HUDEP-2 (cell line): ENCODE measurements at regions not wholly inside any gene's neighbourhood (a gene's known extent, or its start where the extent isn't known, plus 50 kb on each side); places are given as distances from the start of the nearest gene placed in this dataset.
"Not testable (repeated sequence)": the region's sequence is repeated elsewhere in the genome, so short reads cannot be mapped to it uniquely, and the experiment has no call there.

Experiments
- DNase-seq, 76 experiments: peaks; one replicate each; lab custom pipeline; 2025; ENCODE audit not compliant: unreplicated experiment in 76 of 76; lab: John Stamatoyannopoulos, UW

DNA sequence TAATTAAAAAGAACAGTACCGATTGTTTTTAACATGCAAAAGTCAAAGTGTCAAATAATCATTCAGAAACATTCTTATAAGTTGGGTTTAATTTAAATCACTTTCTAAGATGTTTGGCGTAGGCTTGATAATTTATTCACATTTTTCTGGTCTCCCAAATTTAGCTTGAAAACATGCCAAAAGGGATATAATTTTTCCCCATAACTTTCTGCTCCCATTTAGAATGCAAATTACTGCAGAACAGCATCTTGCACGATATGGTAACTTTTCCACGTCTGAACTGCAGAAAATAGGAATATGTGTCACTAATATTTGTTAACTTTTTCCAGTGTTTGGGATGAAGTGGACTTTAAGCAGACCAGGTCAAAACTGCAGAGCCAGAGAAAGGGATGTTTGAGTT is 1592.4 kb upstream of the SEL1L start:
- DNase-seq = no peak

DNA sequence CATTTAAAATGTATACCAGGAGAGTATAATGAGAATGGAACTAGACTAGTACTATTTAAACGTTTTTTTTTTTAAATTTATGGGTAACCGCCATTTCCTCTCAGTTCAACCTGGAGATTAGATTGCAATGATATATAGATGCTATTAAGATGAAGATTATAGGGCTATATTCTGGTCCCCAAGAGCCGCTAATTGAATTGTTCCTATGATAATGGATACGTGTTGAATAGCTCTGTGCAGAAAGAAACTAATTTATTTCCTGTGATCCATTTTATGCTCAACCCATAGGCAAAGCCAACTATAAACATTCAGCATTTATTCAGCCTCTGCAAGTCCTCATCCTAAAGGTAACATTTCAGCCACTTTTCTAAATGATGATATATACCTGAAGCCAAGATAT is 1595.1 kb upstream of the SEL1L start:
- no peak for DNase-seq

DNA sequence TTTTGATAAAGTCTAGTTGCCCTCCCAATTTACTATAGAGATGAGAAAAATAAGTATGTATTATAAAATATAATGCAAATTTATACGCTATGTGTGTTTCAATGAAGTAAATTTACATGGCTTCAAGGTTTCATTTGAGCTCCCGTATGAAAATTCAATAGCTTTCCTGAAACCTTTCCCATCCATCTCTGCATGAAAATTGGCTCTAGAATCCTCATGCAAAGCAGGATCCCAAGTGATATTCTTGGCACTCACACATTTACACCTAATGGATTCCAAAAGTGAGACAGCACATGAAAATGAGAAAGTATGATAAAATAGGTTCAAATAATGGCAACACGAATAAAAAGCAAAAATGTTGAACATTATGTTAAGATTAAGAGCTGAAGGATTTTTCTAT is 1595.8 kb upstream of the SEL1L start:
- no peak for DNase-seq

DNA sequence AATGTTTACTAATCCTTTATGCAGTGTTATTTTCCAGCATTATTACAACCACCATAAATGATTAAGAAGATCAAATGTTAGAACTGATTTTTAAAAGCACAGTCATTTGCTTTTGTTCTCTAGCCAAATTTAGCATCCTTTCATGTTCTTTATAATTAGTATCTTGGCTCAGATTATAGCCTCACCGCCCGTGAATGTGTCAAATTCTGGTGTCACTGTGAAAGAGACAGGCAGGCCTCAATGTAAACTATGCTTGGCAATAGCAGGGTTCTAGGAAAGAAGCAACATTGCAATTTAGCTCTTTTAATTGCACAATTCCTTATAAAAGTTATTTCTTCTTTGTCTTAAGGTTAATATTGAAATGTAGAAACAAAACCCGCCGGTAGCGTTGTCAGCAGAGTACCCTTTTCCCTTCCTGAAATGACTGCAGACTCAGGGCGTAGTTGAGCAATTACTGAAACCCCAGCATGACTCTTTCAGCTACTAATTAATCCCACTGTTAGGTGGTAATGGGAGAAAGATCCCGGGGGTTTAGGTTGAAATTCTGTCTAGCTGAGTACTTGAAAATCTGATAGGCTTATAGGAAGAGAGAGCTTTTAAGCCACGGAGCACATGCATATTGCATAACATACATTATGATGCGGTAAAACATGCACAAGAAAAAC is 1600.5 kb upstream of the SEL1L start:
- DNase-seq = no peak

DNA sequence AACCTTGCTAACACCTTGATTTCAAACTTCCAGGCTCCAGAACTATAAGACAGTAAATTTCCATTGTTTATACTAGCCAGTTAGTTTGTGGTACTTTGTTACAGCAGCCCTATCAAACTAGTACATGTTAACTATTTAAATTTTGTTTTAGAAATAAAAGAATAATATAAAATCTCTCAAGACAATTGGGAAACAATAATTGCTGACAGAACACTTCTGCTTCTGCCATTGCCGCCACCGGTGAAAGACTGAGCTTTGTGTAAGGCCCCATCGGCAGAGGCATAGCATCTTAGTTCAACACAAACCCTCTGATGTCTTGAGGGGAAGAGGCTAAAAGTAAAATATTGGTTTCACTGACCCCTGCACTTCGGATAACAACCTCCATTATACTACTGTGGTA is 1607.1 kb upstream of the SEL1L start:
- no peak for DNase-seq

DNA sequence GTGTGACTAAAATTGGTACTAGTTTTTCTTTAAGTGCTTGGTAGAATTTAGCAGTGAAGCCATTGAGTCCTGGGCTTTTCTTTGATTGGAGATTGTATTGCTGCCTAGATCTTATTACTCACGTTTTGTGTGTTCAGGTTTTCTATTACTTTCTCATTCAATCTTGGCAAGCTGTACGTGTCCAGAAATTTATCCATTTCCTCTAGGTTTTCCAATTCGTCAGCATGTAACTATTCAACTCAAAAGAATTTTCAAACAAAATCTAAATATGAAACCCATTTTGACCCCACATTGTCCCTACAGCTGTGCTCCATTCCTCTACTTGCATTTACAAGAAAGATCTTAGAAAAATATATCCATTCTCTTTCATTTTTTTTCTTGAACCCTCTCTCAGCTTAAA is 1613.4 kb upstream of the SEL1L start:
- no peak for DNase-seq

DNA sequence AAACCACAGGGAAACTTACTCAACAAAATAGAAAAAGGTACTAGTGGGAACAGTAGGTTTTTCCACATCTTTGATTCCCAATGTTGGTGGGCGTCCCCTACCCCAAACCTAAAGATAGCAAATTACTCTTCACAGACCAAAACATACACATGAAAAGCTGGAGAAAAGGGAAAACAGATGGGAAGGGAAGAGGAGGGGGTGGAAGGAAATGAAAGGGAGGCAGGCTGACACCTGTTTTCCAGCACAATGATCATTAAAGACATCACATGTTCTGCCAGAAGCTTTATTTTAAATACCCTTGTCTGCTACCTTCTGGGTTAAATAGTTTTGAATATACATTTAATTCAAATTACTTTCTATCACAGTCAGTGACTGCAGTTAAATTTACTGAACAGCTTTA is 1617.9 kb upstream of the SEL1L start:
- DNase-seq = no peak

DNA sequence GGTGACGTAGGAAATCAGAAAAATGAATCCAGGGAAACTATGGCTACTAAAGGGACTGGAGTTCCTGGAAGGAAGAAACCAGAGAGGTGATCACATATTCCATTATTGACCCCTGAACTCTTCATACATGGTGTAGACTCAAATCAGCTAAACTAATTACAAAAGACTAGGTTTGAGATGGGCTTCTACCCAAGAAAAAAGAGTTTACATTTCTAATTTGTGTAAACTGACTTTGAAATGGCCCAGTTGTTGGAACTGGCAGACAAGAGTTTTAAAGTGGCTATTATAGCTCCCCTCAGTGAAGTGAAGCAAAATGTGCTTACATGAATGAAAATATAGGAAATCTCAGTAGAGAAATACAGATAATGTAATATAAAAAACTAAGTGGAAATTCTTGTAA is 1619.4 kb upstream of the SEL1L start:
- no peak for DNase-seq

DNA sequence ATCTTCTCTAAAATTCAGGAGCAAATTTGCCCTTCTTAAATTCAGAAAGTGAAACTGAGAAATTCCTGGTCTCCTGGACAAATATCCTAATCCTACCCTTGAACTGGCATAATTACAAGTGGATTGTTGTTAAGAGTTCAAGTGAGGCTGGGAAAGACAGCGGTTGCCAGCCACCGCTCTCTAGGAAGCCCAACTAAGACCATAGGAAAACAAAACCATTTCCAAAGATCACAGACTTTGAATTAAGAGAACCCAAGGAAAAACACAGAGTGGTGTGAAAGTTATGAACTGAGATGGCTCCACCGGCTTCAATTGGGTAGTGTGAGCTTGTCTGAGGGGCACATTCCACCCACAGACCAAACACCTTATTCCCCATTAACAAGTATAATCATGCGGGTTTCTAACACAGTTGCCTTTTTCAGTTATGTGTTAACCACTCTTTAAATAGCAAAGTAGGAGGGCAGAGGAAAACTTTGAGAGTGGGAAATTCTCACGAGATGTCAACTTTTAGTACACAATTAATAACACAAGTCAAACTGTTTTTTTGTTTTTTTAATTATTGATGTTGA is 1628.8 kb upstream of the SEL1L start:
- no peak for DNase-seq

DNA sequence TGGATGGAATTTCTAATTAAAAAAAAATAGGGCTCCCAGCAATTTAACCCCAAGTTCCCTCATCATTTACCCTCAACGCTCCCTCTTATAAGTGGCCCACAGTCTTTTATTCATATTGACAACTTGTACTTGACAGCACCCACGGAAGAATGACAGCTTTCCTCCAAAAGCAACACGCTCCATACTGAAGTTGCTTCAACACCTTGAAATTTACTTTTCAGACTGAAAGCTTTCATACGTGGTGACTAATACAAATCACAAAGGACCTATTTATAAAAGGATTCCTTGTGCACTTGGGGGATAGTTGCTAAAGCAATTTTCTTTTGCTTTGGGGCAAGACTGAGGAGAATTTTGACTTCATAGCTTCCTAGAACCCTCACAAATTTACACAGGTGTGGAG is 1629.4 kb upstream of the SEL1L start:
- DNase-seq = no peak

DNA sequence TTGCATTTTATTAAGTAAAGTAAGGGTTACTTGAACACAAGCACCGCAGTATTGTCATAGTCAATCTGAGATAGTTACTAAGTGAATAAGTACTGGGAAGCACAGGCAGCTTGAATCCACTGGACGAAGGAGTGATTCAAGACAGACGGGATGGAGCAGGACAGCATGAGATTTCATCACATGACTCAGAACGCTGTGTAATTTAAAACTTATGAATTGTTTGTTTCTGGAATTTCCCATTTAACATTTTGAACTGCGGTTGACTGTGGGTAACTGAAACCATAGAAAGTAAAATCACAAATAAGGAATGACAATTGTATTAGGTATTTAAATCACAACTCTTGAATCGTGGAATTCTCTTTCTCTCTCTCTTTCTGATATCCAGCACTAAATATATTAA is 1630.4 kb upstream of the SEL1L start:
- DNase-seq = no peak

DNA sequence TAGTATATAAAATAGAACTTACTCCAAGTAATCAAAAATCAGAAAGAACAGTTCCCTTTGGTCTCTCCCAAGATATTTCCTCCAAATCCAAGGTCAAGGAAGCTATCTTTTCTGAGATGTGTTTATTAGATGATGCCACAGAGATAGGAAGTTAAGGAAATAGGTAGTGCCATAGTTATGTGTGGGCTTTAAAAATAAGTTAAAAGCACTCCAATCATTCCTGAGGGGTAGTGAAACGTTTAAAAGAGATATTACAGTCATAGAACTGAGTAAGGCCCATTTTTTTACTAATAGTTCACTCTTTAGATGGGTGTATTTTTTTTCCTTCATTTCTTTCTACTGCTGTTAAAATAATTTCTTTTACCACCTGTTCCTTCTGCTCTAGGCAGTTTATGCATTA is 1630.9 kb upstream of the SEL1L start:
- DNase-seq = no peak

DNA sequence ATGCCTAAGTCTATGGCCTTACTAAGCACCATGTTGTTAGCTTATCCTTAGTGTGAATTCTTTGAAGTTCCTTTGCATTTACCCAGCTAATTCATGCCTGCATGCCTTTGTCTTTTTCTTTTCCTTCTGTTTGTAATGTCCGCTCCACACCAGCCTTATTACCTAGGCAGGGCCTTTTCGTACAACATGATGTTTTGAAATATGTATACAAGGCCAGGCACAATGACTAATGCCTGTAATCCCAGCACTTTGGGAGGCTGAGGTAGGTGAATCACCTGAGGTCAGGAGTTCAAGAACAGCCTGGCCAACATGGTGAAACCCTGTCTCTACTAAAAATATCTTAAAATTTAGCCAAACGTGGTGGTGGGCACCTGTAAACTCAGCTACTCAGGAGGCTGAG is 1636.5 kb upstream of the SEL1L start:
- DNase-seq = no peak

DNA sequence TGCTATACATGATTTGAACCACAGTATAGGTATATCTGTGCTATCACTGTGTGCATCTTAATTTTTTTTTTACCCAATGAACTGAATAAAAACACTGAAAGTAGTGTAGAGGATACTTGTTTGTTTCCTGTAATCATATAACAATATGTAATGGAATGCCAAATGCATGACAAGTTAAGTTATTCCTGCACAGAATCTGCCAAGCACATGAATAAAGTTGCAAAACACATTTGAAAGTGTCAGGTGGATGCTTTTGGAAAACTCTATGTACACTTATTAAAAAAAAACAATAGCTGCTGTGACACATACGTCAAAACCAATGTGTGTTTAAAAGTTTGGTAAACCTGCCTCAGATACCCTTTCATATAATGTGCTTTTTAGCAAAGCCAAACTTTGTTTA is 1638.1 kb upstream of the SEL1L start:
- no peak for DNase-seq

DNA sequence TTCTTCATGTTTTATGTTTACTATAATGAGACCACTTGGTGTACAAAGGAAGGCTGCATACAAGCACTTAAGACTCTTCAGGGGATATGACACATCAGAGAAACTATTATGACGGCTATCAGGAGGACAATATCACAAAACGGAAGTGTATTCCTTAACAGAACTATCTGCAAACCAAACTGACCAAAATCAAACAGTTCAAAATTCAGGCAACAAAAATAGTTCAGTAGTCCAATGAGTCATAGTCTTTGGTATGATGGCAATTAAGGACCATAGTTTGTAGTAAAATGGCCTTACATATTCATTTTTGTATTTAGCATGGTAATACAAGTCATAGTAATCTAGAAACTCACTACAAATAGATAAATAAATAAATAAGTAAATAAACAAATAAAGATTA is 1638.7 kb upstream of the SEL1L start:
- no peak for DNase-seq

DNA sequence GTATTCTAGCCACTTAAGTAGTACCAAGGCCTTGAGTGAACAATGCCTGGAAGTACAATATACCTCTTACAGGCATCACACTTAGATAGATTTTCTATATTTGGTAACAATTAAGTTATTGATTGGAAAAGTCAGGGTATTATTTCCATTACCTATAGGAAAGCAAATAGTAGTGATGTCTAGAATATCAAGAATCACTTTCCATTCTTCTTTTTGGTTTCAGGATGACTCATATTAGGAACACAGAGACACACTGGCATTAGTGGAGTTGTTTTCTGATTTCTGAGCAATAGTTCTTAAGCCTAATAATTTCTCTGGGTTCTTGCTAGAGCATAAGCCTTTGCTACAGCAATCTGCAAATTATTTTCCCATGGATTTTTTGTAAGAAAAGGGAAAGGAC is 1640.0 kb upstream of the SEL1L start:
- no peak for DNase-seq

DNA sequence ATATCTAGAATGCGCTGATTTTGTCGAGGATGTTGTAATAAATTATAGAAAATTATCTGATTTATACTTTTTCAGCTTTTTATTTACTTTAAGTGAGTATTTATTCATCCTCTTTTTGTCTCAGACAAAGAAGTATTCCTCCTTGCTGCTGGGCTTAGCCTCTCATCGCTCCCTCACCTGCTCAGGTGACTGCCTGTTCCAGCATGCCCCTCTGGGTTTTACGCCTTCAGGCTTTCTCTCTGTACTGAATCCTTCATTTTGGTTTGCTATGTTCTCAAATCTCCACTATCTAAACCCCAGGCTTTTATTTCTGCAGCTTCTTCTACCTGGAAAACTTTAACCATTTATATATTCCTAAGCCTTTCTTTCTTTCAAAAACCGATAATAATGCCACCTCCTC is 1650.9 kb upstream of the SEL1L start:
- DNase-seq = no peak

DNA sequence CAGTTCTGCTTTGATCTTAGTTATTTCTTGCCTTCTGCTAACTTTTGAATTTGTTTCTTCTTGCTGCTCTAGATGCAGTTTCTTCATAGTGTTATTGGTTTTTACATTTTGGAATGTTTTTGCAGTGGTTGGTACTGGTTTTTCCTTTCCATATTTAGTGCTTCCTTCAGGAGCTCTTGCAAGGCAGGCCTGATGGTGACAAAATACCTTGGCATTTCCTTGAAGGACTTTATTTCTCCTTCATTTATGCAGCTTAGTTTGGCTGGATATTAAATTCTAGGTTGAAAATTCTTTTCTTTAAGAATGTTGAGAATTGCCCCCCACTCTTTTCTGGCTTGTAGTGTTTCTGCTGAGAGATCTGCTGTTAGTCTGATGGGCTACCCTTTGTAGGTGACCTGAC is 1654.7 kb upstream of the SEL1L start:
- not testable (repeated sequence) for DNase-seq

DNA sequence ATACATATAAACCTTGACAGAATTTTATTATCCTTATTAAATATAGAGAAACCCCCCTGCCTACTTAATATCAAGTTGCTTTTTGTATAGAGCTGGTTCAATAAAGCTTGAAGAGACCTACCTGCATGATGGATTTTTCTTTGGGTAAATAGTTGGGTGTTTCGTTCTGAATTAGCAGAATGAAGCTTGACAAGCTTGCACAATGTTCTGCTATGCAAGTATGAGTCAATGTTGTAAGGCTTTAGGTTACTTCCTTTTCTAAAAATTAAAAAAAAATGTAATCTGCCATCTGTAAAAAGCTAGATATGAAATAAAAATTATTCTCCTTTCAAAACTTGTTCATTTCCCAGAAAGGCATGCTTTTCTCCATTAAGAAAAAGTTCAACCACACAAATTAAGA is 1662.6 kb upstream of the SEL1L start:
- no peak for DNase-seq

DNA sequence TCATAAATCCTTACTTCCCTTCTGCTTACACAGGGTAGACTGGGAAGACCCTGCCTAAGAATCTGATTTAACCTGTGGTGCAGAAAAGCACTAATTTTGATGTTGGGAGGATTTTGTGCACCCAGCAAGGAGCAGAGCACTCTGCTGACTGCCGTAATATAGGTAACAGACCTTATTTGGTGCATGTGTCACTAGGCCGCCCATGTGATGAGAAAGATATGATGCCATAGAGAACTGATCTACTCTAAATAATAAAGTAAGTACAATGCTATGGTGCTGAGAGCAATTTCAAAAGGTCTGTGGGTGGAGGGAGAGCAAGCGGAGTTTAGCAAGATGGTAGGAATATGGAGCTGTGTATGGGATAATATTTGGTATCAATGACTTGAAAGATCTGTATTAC is 1663.6 kb upstream of the SEL1L start:
- DNase-seq = no peak

DNA sequence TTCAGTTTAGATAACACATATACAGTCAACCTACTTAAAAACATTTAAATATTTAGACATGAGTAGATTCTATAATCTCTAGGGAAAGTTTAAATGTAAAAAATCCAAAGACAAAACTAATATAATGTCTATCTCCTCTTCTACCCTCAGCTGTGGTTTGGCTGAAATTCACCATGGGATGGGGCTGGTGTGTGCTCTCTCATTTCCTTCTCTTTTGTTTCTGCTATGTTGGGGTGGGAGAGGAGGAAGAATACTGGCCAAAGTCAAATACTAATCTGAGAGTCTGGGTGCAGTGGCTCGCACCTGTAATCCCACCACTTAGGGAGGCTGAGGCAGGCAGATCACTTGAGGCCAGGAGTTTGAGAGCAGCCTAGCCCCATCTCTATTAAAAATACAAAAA is 1673.9 kb upstream of the SEL1L start:
- no peak for DNase-seq

DNA sequence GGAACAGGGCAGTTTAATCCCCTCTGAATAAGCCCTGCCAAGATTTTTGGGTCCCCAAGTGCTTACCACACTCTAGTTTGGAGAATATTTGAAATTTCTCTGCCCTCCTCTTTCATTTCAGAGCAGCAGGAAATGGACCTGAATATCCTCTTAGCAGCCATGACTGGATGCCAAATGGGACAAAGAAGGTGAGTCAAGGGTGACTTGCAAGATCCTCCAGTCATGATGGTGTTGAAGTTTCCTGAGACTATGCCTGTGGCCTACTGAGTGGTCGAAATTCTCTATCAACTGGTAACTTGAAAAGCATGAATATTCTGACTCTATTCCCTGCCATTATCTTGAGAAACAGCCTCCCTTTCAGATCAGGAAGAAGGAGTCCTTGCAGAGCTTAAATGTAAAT is 1674.7 kb upstream of the SEL1L start:
- DNase-seq = no peak

DNA sequence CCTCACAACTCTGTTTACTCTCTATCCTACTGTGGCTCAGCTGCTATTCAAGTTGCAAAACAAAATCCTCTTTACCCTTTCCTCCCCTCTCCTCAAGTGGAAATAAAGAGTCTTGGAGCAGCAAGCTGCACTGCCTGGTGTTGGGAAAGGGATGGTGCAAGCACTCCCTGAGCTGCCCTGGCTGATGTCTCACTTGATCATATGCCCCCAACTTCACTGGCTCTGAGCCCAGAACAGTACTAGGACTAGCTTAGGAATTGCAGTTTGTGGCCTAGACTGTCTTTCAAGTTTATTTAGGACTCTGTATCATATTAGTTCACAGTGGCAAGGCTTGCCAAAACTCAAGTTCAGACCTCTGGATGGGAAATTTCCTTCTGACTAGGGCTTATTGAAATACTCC is 1683.8 kb upstream of the SEL1L start:
- DNase-seq = no peak
